ENCODE measurements at regions not wholly inside any gene's neighbourhood (a gene's known extent, or its start where the extent isn't known, plus 50 kb on each side); places are given as distances from the start of the nearest gene placed in this dataset.

DNA sequence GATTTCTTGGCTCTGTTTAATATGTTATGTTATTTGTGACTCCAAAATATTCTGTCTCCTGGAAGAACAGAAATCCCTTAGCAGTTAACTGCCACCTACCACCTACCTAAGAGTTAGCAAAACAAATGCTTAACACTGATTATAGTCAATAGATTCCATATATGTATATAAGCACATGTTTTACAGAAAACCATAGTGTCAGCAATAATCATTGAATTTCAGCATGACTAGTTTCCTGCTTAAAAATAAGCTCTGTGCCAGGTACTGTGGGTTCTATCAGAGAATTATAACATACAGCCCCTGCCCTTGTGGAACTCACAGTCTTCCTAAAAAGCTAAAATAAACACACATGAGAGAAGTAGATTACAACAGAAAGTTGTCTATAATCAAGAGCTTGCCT is 561.9 kb upstream of the CAMK1G start:
- TF ChIP-seq, protein P1, sequence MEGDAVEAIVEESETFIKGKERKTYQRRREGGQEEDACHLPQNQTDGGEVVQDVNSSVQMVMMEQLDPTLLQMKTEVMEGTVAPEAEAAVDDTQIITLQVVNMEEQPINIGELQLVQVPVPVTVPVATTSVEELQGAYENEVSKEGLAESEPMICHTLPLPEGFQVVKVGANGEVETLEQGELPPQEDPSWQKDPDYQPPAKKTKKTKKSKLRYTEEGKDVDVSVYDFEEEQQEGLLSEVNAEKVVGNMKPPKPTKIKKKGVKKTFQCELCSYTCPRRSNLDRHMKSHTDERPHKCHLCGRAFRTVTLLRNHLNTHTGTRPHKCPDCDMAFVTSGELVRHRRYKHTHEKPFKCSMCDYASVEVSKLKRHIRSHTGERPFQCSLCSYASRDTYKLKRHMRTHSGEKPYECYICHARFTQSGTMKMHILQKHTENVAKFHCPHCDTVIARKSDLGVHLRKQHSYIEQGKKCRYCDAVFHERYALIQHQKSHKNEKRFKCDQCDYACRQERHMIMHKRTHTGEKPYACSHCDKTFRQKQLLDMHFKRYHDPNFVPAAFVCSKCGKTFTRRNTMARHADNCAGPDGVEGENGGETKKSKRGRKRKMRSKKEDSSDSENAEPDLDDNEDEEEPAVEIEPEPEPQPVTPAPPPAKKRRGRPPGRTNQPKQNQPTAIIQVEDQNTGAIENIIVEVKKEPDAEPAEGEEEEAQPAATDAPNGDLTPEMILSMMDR (IDR thresholded peaks at IDR 0.05; ENCODE audit: low read depth, low read length): no peak
- no peaks in the 10 kb centered on the region for H3K36me3 ChIP-seq
- DNase-seq: no peak
- H3K27me3 ChIP-seq (ENCODE audit: insufficient read depth, low read depth, severe bottlenecking): no peaks in the 10 kb centered on the region
- H3K9me3 ChIP-seq (ENCODE audit: severe bottlenecking): peaks cover 13% of the 10 kb centered on the region
- H3K4me3 ChIP-seq (ENCODE audit: low read depth, low read length): no peak overlapping the region
- H3K27ac ChIP-seq: no peak overlapping the region

DNA sequence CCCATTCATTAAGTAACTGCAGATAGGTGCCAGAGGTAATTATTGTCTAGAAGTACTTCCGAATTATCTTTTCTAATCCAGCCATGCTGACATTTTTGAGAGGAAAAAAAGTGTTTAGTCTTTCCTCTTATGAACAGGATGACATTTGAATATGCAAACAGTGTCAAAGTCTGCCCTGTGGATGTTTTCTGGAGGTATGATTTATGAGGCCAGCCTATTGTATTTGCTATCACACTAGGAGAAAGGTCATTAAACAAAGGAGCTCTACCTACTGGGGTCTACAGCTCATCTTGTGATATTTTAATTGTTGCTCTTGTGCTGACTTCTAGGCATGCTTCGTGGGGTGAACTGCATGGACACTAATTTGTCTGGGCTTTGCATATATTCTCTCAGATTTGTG is 559.7 kb upstream of the CAMK1G start:
- DNase-seq: no peak
- H3K9me3 ChIP-seq (ENCODE audit: severe bottlenecking): peaks cover 9% of the 10 kb centered on the region
- H3K4me3 ChIP-seq (ENCODE audit: low read depth, low read length): no peak overlapping the region
- no peaks in the 10 kb centered on the region for H3K36me3 ChIP-seq
- TF ChIP-seq, protein P1 (IDR thresholded peaks at IDR 0.05; ENCODE audit: low read depth, low read length): no peak
- no peaks in the 10 kb centered on the region for H3K27me3 ChIP-seq (ENCODE audit: insufficient read depth, low read depth, severe bottlenecking)
- no peak overlapping the region for H3K27ac ChIP-seq

DNA sequence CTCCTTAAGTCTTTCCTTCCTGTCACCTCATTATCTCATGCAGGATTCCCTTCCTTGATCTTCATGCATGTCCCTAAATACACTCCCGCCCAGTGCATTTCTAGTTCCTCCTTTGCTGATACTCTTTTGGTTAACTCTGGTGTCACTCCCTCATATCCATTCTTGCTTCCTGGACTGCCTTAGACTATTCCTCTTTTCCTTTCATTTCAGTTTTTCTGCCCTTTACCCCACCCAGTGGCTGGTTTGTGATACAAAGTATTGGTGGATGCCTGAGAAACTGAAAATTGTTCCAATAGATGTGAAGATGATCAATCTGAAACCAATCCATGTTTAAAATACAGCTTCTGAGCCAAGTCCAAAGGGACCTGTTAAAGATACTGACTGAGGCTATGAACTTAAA is 553.8 kb upstream of the CAMK1G start:
- Histone ChIP-seq H3K27me3 (ENCODE audit: insufficient read depth, low read depth, severe bottlenecking) (no peaks in the 10 kb centered on the region), H3K27ac (no peak overlapping the region), H3K36me3 (no peaks in the 10 kb centered on the region), H3K9me3 (ENCODE audit: severe bottlenecking) (no peaks in the 10 kb centered on the region), H3K4me3 (ENCODE audit: low read depth, low read length) (no peak overlapping the region)
- DNase-seq: no peak
- TF ChIP-seq, protein P1 (IDR thresholded peaks at IDR 0.05; ENCODE audit: low read depth, low read length): 0 out of 2 replicates have a peak, but pooled peaks have one; percentile 4

DNA sequence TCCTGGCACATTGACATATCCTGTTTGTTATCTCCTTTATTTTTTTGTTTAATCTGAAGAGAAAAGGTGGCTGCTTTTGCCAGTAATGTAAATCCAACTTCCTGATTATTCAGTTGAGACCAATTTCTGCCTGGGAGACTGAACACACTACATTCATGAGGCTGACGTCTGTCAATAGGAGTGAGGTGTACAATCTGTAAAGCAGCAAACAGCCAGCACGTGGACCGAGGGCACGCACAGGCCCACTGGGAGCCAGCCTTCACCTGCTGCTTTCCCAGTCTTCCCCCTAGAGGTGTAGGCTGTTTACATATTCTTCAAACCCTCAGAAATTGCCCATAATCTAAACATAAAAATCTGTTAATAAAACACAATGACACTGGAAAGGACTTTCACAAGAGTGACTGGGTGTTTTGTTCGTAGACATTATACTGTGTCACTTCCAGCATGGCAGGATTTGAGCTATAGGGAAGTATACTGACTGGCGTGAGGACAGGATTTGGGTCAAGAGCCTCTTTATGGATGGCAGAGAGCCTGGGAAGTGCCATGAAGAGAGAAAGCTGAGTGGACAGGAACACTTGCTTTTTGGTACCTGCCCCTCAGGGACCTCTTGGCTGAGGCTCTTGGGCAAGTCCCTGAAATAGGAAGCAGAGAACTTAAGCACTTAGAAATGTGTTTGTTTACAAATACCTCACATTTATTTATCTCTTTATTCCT is 552.9 kb upstream of the CAMK1G start:
- TF ChIP-seq, protein P1 (IDR thresholded peaks at IDR 0.05; ENCODE audit: low read depth, low read length): no peak
- no peaks in the 10 kb centered on the region for H3K36me3 ChIP-seq
- no peaks in the 10 kb centered on the region for H3K27me3 ChIP-seq (ENCODE audit: insufficient read depth, low read depth, severe bottlenecking)
- DNase-seq: no peak
- no peaks in the 10 kb centered on the region for H3K9me3 ChIP-seq (ENCODE audit: severe bottlenecking)
- H3K4me3 ChIP-seq (ENCODE audit: low read depth, low read length): no peak overlapping the region
- no peak overlapping the region for H3K27ac ChIP-seq

DNA sequence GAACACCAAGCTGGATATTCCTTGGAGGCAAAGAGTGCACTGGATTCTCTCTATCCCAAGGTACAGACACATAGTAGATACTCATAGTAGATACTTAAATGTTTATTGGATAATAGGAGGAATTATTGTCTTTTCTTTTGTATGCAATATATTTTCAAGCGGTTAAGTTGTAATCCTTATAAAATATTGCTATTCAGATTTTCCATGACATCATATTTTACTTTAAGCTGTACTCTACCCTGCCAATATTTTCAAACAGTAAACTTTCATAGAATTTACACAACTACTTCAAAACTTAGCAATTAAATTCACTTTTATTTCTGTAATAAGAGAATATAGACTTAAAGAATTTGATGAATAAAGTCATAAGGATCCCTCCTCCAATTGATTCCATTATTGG is 546.5 kb upstream of the CAMK1G start:
- Histone ChIP-seq H3K4me3 (ENCODE audit: low read depth, low read length) (no peak overlapping the region), H3K27me3 (ENCODE audit: insufficient read depth, low read depth, severe bottlenecking) (no peaks in the 10 kb centered on the region), H3K9me3 (ENCODE audit: severe bottlenecking) (no peaks in the 10 kb centered on the region), H3K27ac (no peak overlapping the region), H3K36me3 (no peaks in the 10 kb centered on the region)
- no peak for DNase-seq
- TF ChIP-seq, protein P1 (IDR thresholded peaks at IDR 0.05; ENCODE audit: low read depth, low read length): no peak

DNA sequence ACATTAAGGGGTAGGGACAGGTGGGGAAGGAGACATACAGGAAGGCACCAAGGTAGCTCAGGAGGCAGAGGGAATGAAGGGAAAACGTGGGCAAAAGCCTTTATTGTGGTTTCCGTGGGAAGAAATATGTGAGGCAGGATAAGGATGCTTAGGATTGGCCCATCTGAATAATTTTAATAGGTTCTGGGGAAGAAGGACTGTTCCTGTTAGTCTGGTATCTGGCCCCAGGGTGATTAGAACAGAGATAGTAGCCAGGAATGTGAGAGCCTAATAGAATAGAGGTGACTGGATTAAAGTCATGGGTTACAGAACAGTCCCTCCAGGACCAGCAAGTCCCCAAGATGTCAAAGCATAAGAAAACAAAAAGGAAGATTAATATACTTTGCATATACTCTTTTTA is 545.2 kb upstream of the CAMK1G start:
- Histone ChIP-seq H3K4me3 (ENCODE audit: low read depth, low read length) (no peak overlapping the region), H3K27ac (no peak overlapping the region), H3K36me3 (no peaks in the 10 kb centered on the region), H3K9me3 (ENCODE audit: severe bottlenecking) (no peaks in the 10 kb centered on the region), H3K27me3 (ENCODE audit: insufficient read depth, low read depth, severe bottlenecking) (no peaks in the 10 kb centered on the region)
- TF ChIP-seq, protein P1 (IDR thresholded peaks at IDR 0.05; ENCODE audit: low read depth, low read length): no peak
- no peak for DNase-seq

All from WERI-Rb-1 (cell line).